HFFc6 (cell line): ENCODE measurements at regions not wholly inside any gene's neighbourhood (a gene's known extent, or its start where the extent isn't known, plus 50 kb on each side); places are given as distances from the start of the nearest gene placed in this dataset.
"Not testable (repeated sequence)": the region's sequence is repeated elsewhere in the genome, so short reads cannot be mapped to it uniquely, and the experiment has no call there.

ENCODE experiments used
- DNase-seq: peaks from one replicate; pipeline ENCODE4 v3.0.0-alpha.2; 2018
- H3K27ac Mint-ChIP-seq: 2 replicates; pipeline ENCODE4 v1.8.0; 2020; ENCODE audit warnings: mild to moderate bottlenecking, mixed read lengths
- H3K27me3 Mint-ChIP-seq: 2 replicates; pipeline ENCODE4 v1.8.0; 2021; ENCODE audit warnings: mild to moderate bottlenecking, moderate library complexity, mixed read lengths; ENCODE audit not compliant: insufficient read depth
- H3K36me3 Mint-ChIP-seq: 2 replicates; pipeline ENCODE4 v1.8.0; 2021; ENCODE audit warnings: low read depth, mixed read lengths
- H3K4me1 Mint-ChIP-seq: 2 replicates; pipeline ENCODE4 v1.8.0; 2020; ENCODE audit warnings: low read depth, mixed read lengths
- H3K4me3 Mint-ChIP-seq: 2 replicates; pipeline ENCODE4 v1.8.0; 2020; ENCODE audit warnings: mild to moderate bottlenecking, moderate library complexity, mixed read lengths
- H3K9me3 Mint-ChIP-seq: 2 replicates; pipeline ENCODE4 v1.8.0; 2020; ENCODE audit warnings: mild to moderate bottlenecking, mixed read lengths
- TF ChIP-seq, protein P1 (sequence below): fragments of 200-600 bp; sonication (generic); IDR thresholded peaks from 2 replicates; pipeline ENCODE4 v1.5.0; 2021; ENCODE audit warnings: antibody characterized with exemption, mild to moderate bottlenecking

DNA sequence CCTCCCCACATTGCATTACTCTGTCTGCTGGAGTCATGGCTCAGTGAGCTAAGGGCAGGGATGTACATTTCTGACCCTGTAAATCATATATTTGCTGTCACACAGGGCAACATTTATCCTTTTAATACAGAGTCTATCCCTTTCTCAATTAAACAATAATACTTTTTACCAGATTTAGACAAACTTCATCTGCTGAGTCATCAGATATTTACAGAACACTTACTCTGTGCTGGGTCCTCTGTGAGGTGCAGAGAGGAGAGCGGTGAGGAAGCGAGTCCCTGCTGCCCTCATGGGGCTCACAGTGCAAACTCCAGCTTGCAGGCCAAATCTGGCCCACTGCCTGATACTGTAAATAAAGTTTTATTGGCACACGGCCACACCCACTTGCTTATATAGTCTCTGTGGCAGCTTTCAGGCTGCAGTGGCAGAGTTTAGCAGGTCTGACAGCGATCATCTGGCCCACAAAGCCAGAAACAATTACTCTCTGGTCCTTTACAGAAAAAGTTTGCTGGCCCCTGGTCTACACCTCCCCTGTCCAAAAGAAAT is 144.5 kb downstream of the CDH26 start:
- TF ChIP-seq, protein P1, sequence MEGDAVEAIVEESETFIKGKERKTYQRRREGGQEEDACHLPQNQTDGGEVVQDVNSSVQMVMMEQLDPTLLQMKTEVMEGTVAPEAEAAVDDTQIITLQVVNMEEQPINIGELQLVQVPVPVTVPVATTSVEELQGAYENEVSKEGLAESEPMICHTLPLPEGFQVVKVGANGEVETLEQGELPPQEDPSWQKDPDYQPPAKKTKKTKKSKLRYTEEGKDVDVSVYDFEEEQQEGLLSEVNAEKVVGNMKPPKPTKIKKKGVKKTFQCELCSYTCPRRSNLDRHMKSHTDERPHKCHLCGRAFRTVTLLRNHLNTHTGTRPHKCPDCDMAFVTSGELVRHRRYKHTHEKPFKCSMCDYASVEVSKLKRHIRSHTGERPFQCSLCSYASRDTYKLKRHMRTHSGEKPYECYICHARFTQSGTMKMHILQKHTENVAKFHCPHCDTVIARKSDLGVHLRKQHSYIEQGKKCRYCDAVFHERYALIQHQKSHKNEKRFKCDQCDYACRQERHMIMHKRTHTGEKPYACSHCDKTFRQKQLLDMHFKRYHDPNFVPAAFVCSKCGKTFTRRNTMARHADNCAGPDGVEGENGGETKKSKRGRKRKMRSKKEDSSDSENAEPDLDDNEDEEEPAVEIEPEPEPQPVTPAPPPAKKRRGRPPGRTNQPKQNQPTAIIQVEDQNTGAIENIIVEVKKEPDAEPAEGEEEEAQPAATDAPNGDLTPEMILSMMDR, result no peak
- Mint-ChIP-seq H3K36me3 (no peaks in the 10 kb centered on the region), H3K4me1 (peaks cover 30% of the 10 kb centered on the region), H3K27ac (no peak overlapping the region), H3K4me3 (no peak overlapping the region), H3K9me3 (no peaks in the 10 kb centered on the region), H3K27me3 (peaks cover 4% of the 10 kb centered on the region)
- no peak for DNase-seq

DNA sequence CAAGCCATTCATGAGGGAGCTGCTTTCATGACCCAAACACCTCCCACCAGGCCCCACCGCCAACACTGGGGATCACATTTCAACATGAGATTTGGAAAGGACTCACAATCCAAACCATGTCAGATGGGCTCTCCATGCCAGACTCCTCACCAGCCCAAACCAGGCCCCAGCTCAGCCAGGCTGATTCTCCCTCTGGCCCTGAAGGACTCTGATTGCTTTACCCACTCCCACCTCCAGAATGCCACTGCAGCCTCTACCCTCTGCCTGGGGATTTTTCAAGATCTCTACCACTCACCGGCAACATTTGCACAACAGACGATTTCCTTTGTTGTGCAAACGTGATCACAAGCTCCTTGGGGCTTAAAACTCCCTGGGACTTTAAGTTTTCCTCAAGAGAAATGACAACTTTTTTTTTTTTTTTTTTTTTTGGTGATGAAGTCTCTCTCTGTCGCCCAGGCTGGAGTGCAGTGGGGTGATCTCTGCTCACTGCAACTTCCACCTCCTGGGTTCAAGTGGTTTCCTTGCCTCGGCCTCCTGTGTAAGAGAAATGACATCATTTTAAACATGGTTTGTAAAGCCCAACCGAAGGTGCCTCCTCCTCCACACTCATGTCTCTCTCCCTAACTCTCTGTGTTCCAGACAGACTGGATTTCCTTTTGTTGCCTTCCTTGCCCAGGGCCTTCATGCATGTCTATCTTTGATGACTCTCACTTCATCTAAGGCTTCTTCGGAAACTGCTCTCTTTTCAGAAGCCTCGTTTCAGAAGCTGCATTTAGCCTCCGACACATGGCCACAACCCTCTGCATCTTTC is 147.0 kb downstream of the CDH26 start:
- H3K27ac Mint-ChIP-seq, result no peak overlapping the region
- H3K4me3 Mint-ChIP-seq, result no peak overlapping the region
- peaks cover 4% of the 10 kb centered on the region for H3K27me3 Mint-ChIP-seq
- H3K9me3 Mint-ChIP-seq, result no peaks in the 10 kb centered on the region
- H3K36me3 Mint-ChIP-seq, result no peaks in the 10 kb centered on the region
- peaks cover 40% of the 10 kb centered on the region for H3K4me1 Mint-ChIP-seq
- no peak for DNase-seq
- TF ChIP-seq, protein P1, result no peak

DNA sequence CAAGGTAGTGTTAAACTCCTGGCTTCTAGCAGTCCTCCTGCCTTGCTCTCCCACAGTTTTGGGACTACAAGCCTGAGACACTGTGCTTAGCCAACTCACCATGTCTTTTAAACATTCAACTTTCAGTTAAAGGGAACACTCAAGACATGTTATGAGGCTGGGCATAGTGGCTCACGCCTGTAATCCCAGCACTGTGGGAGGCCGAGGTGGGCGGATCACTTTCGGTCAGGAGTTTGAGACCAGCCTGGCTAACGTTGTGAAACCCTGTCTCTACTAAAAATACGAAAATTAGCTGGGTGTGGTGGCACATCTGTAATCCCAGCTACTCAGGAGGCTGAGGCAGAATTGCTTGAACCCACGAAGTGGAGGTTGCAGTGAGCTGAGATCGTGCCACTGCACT is 148.0 kb downstream of the CDH26 start:
- H3K9me3 Mint-ChIP-seq, H3K27me3 Mint-ChIP-seq, H3K36me3 Mint-ChIP-seq, DNase-seq, H3K4me3 Mint-ChIP-seq, H3K27ac Mint-ChIP-seq: not testable (repeated sequence)
- peaks cover 36% of the 10 kb centered on the region for H3K4me1 Mint-ChIP-seq

DNA sequence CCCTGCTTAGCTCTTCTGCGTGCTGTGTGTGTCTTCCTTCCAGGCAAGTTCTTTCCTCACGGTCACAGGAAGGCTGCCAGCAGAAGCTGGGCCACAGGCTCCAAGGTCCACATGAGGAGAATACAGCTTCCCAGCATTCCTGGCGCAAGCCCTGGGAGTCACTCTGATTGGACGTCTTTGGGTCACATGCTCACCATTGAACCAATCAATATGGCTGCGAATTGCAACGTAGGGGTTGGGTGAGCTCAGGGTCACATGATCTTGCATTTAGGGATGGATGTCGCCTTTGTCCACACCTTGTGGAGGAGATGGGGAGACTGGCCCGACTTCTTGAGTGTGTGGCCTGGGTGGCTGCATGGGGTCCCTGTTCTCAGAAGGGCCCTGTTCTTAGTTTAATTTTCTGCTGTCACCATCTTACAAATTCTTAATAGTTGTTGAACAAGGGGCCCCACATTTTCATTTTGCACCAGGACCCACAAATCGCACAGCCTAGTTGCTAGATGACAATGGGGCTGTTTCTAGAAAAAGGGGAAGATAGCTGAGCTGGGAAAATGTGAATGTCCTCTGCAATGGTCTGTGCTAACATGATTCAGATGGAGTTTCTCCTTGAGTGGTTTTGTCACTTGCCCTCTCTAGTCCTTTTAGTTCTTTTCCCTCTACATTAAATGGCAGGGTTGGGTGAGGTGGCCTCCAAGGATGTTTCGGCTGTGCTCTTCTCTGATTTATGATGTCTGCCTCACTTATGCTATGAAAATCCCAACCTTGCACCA is 149.6 kb downstream of the CDH26 start:
- no peak overlapping the region for H3K27ac Mint-ChIP-seq
- TF ChIP-seq, protein P1, result no peak
- H3K36me3 Mint-ChIP-seq, result no peaks in the 10 kb centered on the region
- no peaks in the 10 kb centered on the region for H3K9me3 Mint-ChIP-seq
- no peak for DNase-seq
- peaks cover 2% of the 10 kb centered on the region; the same call in 1 of the 2 replicates for H3K27me3 Mint-ChIP-seq
- H3K4me1 Mint-ChIP-seq, result peaks cover 27% of the 10 kb centered on the region; the same call in 1 of the 2 replicates
- H3K4me3 Mint-ChIP-seq, result no peak overlapping the region

DNA sequence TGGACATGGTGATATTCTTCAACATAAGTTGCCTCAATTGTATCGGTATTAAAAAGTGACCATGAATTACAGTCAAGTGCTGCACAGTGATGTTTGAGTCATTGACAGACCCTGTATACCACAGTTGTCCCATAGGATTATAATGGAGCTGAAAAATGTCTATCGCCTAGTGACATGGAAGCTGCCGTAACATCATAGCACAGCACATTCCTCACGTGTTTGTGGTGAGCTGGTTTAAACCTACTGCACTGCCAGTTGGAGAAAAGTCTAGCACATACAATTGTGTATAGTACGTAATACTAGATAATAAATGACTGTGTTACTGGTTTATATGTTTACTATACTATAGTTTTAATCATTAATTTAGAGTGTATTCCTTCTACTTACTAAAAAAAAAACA is 150.2 kb downstream of the CDH26 start:
- Mint-ChIP-seq H3K27ac (no peak overlapping the region), H3K9me3 (no peaks in the 10 kb centered on the region), H3K4me3 (no peak overlapping the region), H3K27me3 (peaks cover 5% of the 10 kb centered on the region; the same call in 1 of the 2 replicates), H3K4me1 (peaks cover 27% of the 10 kb centered on the region; the same call in 1 of the 2 replicates), H3K36me3 (no peaks in the 10 kb centered on the region)
- peak; percentile 15 for DNase-seq
- TF ChIP-seq, protein P1, result no peak
